HCT116 (cell line): ENCODE measurements at regions not wholly inside any gene's neighbourhood (a gene's known extent, or its start where the extent isn't known, plus 50 kb on each side); places are given as distances from the start of the nearest gene placed in this dataset.

ENCODE experiments used
- ATAC-seq: fragments of 200-7000 bp; cut with Tn5 transposase; 2 replicates; pipeline ENCODE4 v1.9.1; 2020; ENCODE audit warnings: mild to moderate bottlenecking, moderate library complexity
- BruUV-seq: library from RNA; stranded (reverse); fragments of 400-500 nt; replicated peaks from 2 replicates; lab custom pipeline; 2021; lab: Mats Ljungman, UMichigan
- CTCF ChIA-PET: fragments of 300-600 bp; sonication (Branson Sonifier 250); formaldehyde crosslinking; loops from one replicate; lab custom pipeline; 2021; ENCODE audit warnings: antibody characterized with exemption; lab: Charles Lee
- POLR2A ChIA-PET: fragments of 300-600, 350-600 bp; sonication (Branson Sonifier 250); formaldehyde crosslinking; loops from one replicate; lab custom pipeline; 2021; ENCODE audit warnings: antibody characterized with exemption; lab: Charles Lee
- RAD21 ChIA-PET, 2 experiments: fragments of 300-600 bp; sonication (Branson Sonifier 250); formaldehyde crosslinking; loops; one replicate each; lab custom pipeline; 2023; ENCODE audit warnings: low total read pairs in 2 of 2; ENCODE audit not compliant: uncharacterized antibody in 2 of 2, unreplicated experiment in 2 of 2, low non-redundant PET in 1 of 2; lab: Charles Lee
- DNase-seq: peaks from one replicate; pipeline ENCODE4 v3.0.0-alpha.2; 2010; ENCODE audit warnings: low read depth, low spot score
- H2AFZ ChIP-seq: fragments of 200-600 bp; shearing (Covaris generic), sonication (generic); 2 replicates; pipeline ENCODE4 v1.6.1; 2017; ENCODE audit warnings: low read depth, mixed run types, mixed read lengths, antibody characterized with exemption, low read length; ENCODE audit not compliant: poor library complexity, severe bottlenecking
- H3K27ac ChIP-seq: 2 replicates; pipeline ENCODE4 v1.5.1; 2012; ENCODE audit warnings: low read depth, low read length
- H3K27me3 ChIP-seq: fragments of 200-600 bp; sonication (generic); 2 replicates; pipeline ENCODE4 v1.6.1; 2016; ENCODE audit warnings: mixed run types, low read length, mixed read lengths; ENCODE audit not compliant: insufficient read depth
- H3K36me3 ChIP-seq, 2 experiments: fragments of 200-500 bp in 1 of 2; fragments of 200-600 bp in 1 of 2; sonication (Bioruptor generic) in 1 of 2; sonication (generic) in 1 of 2; 2 replicates each; pipeline versions ENCODE4 v1.5.1 to v1.6.1; 2014 to 2016; ENCODE audit warnings: low read length in 2 of 2, inconsistent platforms in 1 of 2, mixed read lengths in 1 of 2, mixed run types in 1 of 2; ENCODE audit not compliant: insufficient read depth in 2 of 2, control insufficient read depth in 1 of 2
- H3K4me1 ChIP-seq, 2 experiments: fragments of 200-600 bp in 1 of 2; sonication (generic) in 1 of 2; 2 replicates each; pipeline versions ENCODE4 v1.5.1 to v1.6.1; 2012 to 2017; ENCODE audit warnings: low read length in 2 of 2, inconsistent platforms in 1 of 2, mild to moderate bottlenecking in 1 of 2, mixed read lengths in 1 of 2, mixed run types in 1 of 2, moderate library complexity in 1 of 2; ENCODE audit not compliant: insufficient read depth in 2 of 2, control insufficient read depth in 1 of 2
- H3K4me2 ChIP-seq: fragments of 200-600 bp; sonication (generic); 2 replicates; pipeline ENCODE4 v1.6.1; 2017; ENCODE audit warnings: mixed run types, low read length, mixed read lengths
- H3K4me3 ChIP-seq, 2 experiments: fragments of 200-600 bp in 1 of 2; sonication (generic) in 1 of 2; replicated peaks in 1 of 2; 2 replicates each; pipeline ENCODE4 v1.5.1; 2011 to 2016; ENCODE audit warnings: low read length in 2 of 2, control low read depth in 1 of 2, low read depth in 1 of 2, mild to moderate bottlenecking in 1 of 2, mixed read lengths in 1 of 2, mixed run types in 1 of 2
- H3K79me2 ChIP-seq: fragments of 200-600 bp; sonication (generic); 2 replicates; pipeline ENCODE4 v1.6.1; 2017; ENCODE audit warnings: mild to moderate bottlenecking, mixed run types, low read length, moderate library complexity, mixed read lengths; ENCODE audit not compliant: insufficient read depth
- H3K9ac ChIP-seq: fragments of 200-600 bp; sonication (generic); 2 replicates; pipeline ENCODE4 v1.6.1; 2016; ENCODE audit warnings: low read length, mixed read lengths
- H3K9me2 ChIP-seq: fragments of 200-600 bp; sonication (generic), shearing (Covaris generic); 2 replicates; pipeline ENCODE4 v1.6.1; 2017; ENCODE audit warnings: mixed run types, mild to moderate bottlenecking, moderate library complexity; ENCODE audit not compliant: insufficient read depth
- H3K9me3 ChIP-seq, 2 experiments: fragments of 200-500 bp in 1 of 2; fragments of 200-600 bp in 1 of 2; sonication (Bioruptor generic) in 1 of 2; sonication (generic) in 1 of 2; 2 replicates each; pipeline ENCODE4 v1.6.1; 2014 to 2017; ENCODE audit warnings: low read length in 2 of 2, mixed read lengths in 2 of 2, inconsistent platforms in 1 of 2, low read depth in 1 of 2, mild to moderate bottlenecking in 1 of 2, mixed run types in 1 of 2, moderate library complexity in 1 of 2; ENCODE audit not compliant: control insufficient read depth in 1 of 2, insufficient read depth in 1 of 2
- H4K20me1 ChIP-seq: fragments of 200-600 bp; sonication (generic), shearing (Covaris generic); 2 replicates; pipeline ENCODE4 v1.6.1; 2017; ENCODE audit warnings: mixed run types, mild to moderate bottlenecking, moderate library complexity; ENCODE audit not compliant: insufficient read depth
- CBX3 ChIP-seq: IDR thresholded peaks from 2 replicates; pipeline ENCODE4 v1.6.1; 2012; ENCODE audit warnings: low read depth
- CEBPB ChIP-seq: IDR thresholded peaks from 2 replicates; pipeline ENCODE4 v1.6.1; 2012; ENCODE audit warnings: low read depth
- EGR1 ChIP-seq: IDR thresholded peaks from 2 replicates; pipeline ENCODE4 v1.6.1; 2012; ENCODE audit warnings: low read depth
- ELF1 ChIP-seq: IDR thresholded peaks from 2 replicates; pipeline ENCODE4 v1.6.1; 2012; ENCODE audit warnings: low read depth, borderline replicate concordance
- EZH2 ChIP-seq: fragments of 200-600 bp; sonication (generic); IDR thresholded peaks from 2 replicates; pipeline ENCODE4 v1.6.1; 2017; ENCODE audit warnings: antibody characterized with exemption, mixed run types
- FOSL1 ChIP-seq: IDR thresholded peaks from 2 replicates; pipeline ENCODE4 v1.6.1; 2012; ENCODE audit warnings: low read depth
- JUND ChIP-seq: IDR thresholded peaks from 2 replicates; pipeline ENCODE4 v1.6.1; 2012
- POLR2AphosphoS5 ChIP-seq: IDR thresholded peaks from 2 replicates; pipeline ENCODE4 v1.6.1; 2011; ENCODE audit warnings: mild to moderate bottlenecking, low read depth, low read length, moderate library complexity
- RAD21 ChIP-seq: IDR thresholded peaks from 2 replicates; pipeline ENCODE4 v1.6.1; 2012; ENCODE audit warnings: low read depth, mild to moderate bottlenecking
- REST ChIP-seq: IDR thresholded peaks from 2 replicates; pipeline ENCODE4 v1.6.1; 2012; ENCODE audit warnings: low read depth
- SIN3A ChIP-seq: IDR thresholded peaks from 2 replicates; pipeline ENCODE4 v1.6.1; 2012; ENCODE audit warnings: low read depth
- SP1 ChIP-seq: IDR thresholded peaks from 2 replicates; pipeline ENCODE4 v1.6.1; 2012; ENCODE audit warnings: low read depth
- SRF ChIP-seq: IDR thresholded peaks from 2 replicates; pipeline ENCODE4 v1.6.1; 2012; ENCODE audit warnings: low read depth
- TCF7L2 ChIP-seq: IDR thresholded peaks from 2 replicates; pipeline ENCODE4 v1.7.0; 2011; ENCODE audit warnings: borderline replicate concordance, inconsistent platforms; ENCODE audit not compliant: insufficient read depth, insufficient read length; ENCODE audit errors: extremely low read depth
- YY1 ChIP-seq: IDR thresholded peaks from 2 replicates; pipeline ENCODE4 v1.6.1; 2011; ENCODE audit warnings: low read length, low read depth, moderate library complexity, mild to moderate bottlenecking; ENCODE audit not compliant: insufficient replicate concordance; ENCODE audit errors: extremely low read depth
- ZBTB33 ChIP-seq: IDR thresholded peaks from 2 replicates; pipeline ENCODE4 v1.6.1; 2011; ENCODE audit warnings: mild to moderate bottlenecking, low read length, moderate library complexity; ENCODE audit not compliant: insufficient replicate concordance; ENCODE audit errors: extremely low read depth
- ZFX ChIP-seq: fragments of 450-650 bp; IDR thresholded peaks from 2 replicates; pipeline ENCODE4 v1.6.1; 2017
- ZNF274 ChIP-seq: fragments of 200-500 bp; sonication (Bioruptor generic); IDR thresholded peaks from 2 replicates; pipeline ENCODE4 v1.6.1; 2014; ENCODE audit warnings: mild to moderate bottlenecking, low read depth, low read length, inconsistent platforms
- intact Hi-C: fragments of 100-400 bp; cut with micrococcal nuclease; formaldehyde crosslinking; loops from 2 replicates; pipeline ENCODE4 v1.10.0; 2022

- no peaks in the 10 kb centered on the region for H3K79me2 ChIP-seq
- POLR2A ChIA-PET, result no interaction called here
- BruUV-seq, result no TSS peak
- peaks cover 3 to 5% of the 10 kb centered on the region in 2 experiments; a peak in 2 of 4 replicates for H3K9me3 ChIP-seq
- H3K27ac ChIP-seq, result no peak overlapping the region
- H3K9me2 ChIP-seq, result no peaks in the 10 kb centered on the region
- RAD21 ChIA-PET, result no interaction called here
- no peaks in the 10 kb centered on the region for H3K27me3 ChIP-seq
- H3K36me3 ChIP-seq, result no peaks in the 10 kb centered on the region
- no peak overlapping the region for H3K9ac ChIP-seq
- intact Hi-C loops, result no loop called here
- H3K4me2 ChIP-seq, result no peak overlapping the region
- no peak for TF ChIP-seq CEBPB
- DNase-seq (no peak), ATAC-seq (no peak)
- no peaks in the 10 kb centered on the region for H3K4me1 ChIP-seq
- H4K20me1 ChIP-seq, result no peaks in the 10 kb centered on the region
- CTCF ChIA-PET, result no interaction called here
- H3K4me3 ChIP-seq, result no peak overlapping the region
- H2AFZ ChIP-seq, result no peak overlapping the region
Measured at GRCh38 chr13:40302351-40302750, 364.1 kb downstream of the FOXO1 start.

GRCh38 chr13:40304391-40304790 is 362.1 kb downstream of the FOXO1 start:
- Histone ChIP-seq H2AFZ (no peak overlapping the region), H3K4me2 (no peak overlapping the region), H3K9me2 (no peaks in the 10 kb centered on the region), H3K27me3 (no peaks in the 10 kb centered on the region), H3K9ac (no peak overlapping the region), H3K4me1 (no peaks in the 10 kb centered on the region), H3K27ac (no peak overlapping the region), H3K9me3 (peaks cover 3 to 5% of the 10 kb centered on the region in 2 experiments; a peak in 2 of 4 replicates), H3K4me3 (no peak overlapping the region), H4K20me1 (no peaks in the 10 kb centered on the region), H3K79me2 (no peaks in the 10 kb centered on the region)
- DNase-seq (no peak), ATAC-seq (no peak)
- CTCF ChIA-PET, result no interaction called here
- RAD21 ChIA-PET, result no interaction called here
- BruUV-seq, result no TSS peak
- POLR2A ChIA-PET, result no interaction called here
- no peak for TF ChIP-seq CEBPB
- no peak for TF ChIP-seq ZNF274
- TF ChIP-seq SIN3A, result no peak
- no peak for TF ChIP-seq ZFX
- no peak for TF ChIP-seq SRF
- no peak for TF ChIP-seq CBX3
- no peak for TF ChIP-seq RAD21
- TF ChIP-seq ZBTB33, result no peak
- no peak for TF ChIP-seq YY1
- no peak for TF ChIP-seq POLR2AphosphoS5
- TF ChIP-seq REST, result no peak
- TF ChIP-seq SP1, result no peak
- no peak for TF ChIP-seq EZH2
- TF ChIP-seq TCF7L2, result no peak
- TF ChIP-seq FOSL1, result no peak
- TF ChIP-seq JUND, result no peak
- no peak for TF ChIP-seq ELF1
- no peak for TF ChIP-seq EGR1
- TF ChIP-seq, all 23 proteins: peak for 0
- intact Hi-C loops, result no loop called here
- H3K36me3 ChIP-seq, result no peaks in the 10 kb centered on the region
